ENCODE measurements at regions not wholly inside any gene's neighbourhood (a gene's known extent, or its start where the extent isn't known, plus 50 kb on each side); places are given as distances from the start of the nearest gene placed in this dataset.

DNA sequence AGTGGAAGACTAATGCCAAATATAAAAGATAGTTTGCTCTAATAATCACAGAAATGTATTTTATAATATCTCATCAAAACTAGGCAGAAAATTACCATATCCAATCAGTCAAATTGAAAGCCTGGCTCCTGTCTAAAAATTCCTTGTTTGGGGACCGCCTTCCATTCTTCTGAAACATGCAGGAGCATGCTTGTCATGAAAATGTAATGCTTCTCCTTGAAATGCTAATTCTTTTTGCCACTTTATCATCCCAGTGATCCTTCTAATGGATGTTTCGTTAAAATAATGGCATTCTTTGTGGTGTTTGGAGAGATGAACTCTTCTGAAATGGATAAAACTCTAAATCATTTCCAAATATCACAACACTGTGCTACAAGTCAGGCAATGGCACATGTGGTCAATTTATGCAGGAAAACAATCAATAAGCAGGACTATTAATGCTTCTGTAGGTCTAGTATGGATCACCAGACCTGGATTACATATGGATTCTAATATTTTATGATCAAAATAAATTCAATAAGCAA, 1039.1 kb upstream of the NXPH2 start:
- no peaks in the 10 kb centered on the region for H3K27me3 ChIP-seq
- TF ChIP-seq, protein P1, sequence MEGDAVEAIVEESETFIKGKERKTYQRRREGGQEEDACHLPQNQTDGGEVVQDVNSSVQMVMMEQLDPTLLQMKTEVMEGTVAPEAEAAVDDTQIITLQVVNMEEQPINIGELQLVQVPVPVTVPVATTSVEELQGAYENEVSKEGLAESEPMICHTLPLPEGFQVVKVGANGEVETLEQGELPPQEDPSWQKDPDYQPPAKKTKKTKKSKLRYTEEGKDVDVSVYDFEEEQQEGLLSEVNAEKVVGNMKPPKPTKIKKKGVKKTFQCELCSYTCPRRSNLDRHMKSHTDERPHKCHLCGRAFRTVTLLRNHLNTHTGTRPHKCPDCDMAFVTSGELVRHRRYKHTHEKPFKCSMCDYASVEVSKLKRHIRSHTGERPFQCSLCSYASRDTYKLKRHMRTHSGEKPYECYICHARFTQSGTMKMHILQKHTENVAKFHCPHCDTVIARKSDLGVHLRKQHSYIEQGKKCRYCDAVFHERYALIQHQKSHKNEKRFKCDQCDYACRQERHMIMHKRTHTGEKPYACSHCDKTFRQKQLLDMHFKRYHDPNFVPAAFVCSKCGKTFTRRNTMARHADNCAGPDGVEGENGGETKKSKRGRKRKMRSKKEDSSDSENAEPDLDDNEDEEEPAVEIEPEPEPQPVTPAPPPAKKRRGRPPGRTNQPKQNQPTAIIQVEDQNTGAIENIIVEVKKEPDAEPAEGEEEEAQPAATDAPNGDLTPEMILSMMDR (IDR thresholded peaks at IDR 0.05), result no peak
- no peak overlapping the region for H3K27ac ChIP-seq
- DNase-seq, result no peak
- peaks cover 0 to 21% (median 0%) of the 10 kb centered on the region in 11 donors for H3K9me3 ChIP-seq
- H3K4me1 ChIP-seq, result no peaks in the 10 kb centered on the region
- no peaks in the 10 kb centered on the region for H3K36me3 ChIP-seq
- ATAC-seq, result no peak
- intact Hi-C loops (cut with DNase I), result no loop called here
- H3K4me3 ChIP-seq, result no peak overlapping the region
- 36 to 37% methylated on average over 2 of the region's 2 CpGs for WGBS, 2 donors

DNA sequence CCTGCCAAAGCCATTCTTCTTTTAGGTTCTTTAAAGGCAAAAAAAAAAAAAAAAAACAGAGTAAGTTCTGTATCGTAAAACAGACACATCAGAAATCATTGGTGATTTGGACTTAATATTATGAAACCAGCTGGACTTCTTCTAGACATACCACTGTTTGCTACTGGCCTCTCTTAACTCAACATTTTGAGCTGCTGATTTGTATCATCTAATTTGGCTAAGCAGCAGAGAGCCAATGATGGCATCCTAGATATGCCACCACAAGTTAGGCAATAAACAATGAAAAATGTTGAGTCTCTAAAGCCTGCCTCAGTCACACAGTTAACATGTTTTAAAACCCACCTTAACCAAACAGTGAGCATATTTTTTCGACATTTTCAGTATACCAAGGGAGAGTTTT, 1034.3 kb upstream of the NXPH2 start:
- 72% methylated on average over 2 of the region's 2 CpGs for WGBS, 2 donors
- Histone ChIP-seq H3K27me3 (no peaks in the 10 kb centered on the region), H3K4me3 (no peak overlapping the region), H3K9me3 (peaks cover 0 to 6% (median 0%) of the 10 kb centered on the region in 11 donors), H3K4me1 (no peaks in the 10 kb centered on the region), H3K36me3 (no peaks in the 10 kb centered on the region), H3K27ac (no peak overlapping the region)
- intact Hi-C loops (cut with DNase I), result no loop called here
- DNase-seq (no peak), ATAC-seq (no peak)
- TF ChIP-seq, protein P1 (IDR thresholded peaks at IDR 0.05), result no peak

DNA sequence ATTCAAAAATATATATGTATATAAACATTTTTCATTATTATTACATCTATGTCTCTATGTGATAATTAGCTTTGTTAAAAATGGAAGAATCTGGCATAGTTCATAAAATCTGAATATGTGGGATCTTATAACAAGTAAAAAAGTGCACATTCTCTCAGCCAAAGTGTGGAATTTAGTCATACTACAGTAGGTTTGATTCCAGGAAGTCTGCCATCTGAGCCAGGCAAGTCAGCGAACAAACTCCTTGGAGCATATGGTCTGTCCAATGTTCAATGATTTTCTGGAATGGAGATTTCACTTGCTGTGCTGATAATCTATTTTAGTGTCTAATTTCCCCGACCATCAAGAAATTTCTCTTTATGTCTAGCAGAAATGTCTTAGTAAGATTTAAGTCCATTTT, 1033.2 kb upstream of the NXPH2 start:
- Histone ChIP-seq H3K36me3 (no peaks in the 10 kb centered on the region), H3K4me3 (no peak overlapping the region), H3K4me1 (no peaks in the 10 kb centered on the region), H3K27me3 (no peaks in the 10 kb centered on the region), H3K9me3 (peaks cover 0 to 3% (median 0%) of the 10 kb centered on the region in 11 donors), H3K27ac (no peak overlapping the region)
- 76 to 79% methylated on average over 2 of the region's 2 CpGs for WGBS, 2 donors
- DNase-seq (no peak), ATAC-seq (no peak)
- intact Hi-C loops (cut with DNase I), result no loop called here
- TF ChIP-seq, protein P1 (IDR thresholded peaks at IDR 0.05), result no peak

DNA sequence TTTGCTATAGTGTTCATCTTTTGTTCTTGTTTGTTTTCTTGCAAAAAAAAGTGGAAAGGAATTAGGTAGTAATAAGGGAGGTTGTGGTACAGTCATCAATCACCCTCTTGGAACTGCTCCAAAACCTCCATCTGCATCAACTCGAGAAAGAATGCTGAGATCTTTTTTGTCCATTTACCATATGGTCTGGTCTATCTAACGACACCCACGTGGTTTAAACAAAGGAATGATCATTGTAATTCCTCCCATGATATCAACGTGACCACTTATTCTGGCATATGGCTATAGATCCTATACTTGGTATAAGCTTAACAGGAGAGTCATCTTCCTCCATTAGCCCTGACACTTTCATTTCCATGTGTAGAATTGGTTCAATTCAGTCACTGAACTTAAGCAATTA, 1025.3 kb upstream of the NXPH2 start:
- DNase-seq (no peak), ATAC-seq (no peak)
- no peak overlapping the region for H3K27ac ChIP-seq
- 43 to 49% methylated on average over 4 of the region's 4 CpGs for WGBS, 2 donors
- no peaks in the 10 kb centered on the region for H3K36me3 ChIP-seq
- no peak overlapping the region for H3K4me3 ChIP-seq
- H3K9me3 ChIP-seq, result peaks cover 0 to 6% (median 0%) of the 10 kb centered on the region in 11 donors
- intact Hi-C loops (cut with DNase I), result no loop called here
- no peaks in the 10 kb centered on the region for H3K27me3 ChIP-seq
- H3K4me1 ChIP-seq, result no peaks in the 10 kb centered on the region
- TF ChIP-seq, protein P1 (IDR thresholded peaks at IDR 0.05), result no peak
